Muscle of leg (tissue), 3 donors: ENCODE measurements at regions not wholly inside any gene's neighbourhood (a gene's known extent, or its start where the extent isn't known, plus 50 kb on each side); places are given as distances from the start of the nearest gene placed in this dataset.

ENCODE experiments used
- DNase-seq: peaks from one replicate; pipeline ENCODE4 v3.0.0; 2013
- H3K27ac ChIP-seq: one replicate; pipeline ENCODE4 v1.5.1; 2013; ENCODE audit warnings: mild to moderate bottlenecking, low read length, control low read depth
- H3K27me3 ChIP-seq: one replicate; pipeline ENCODE4 v1.6.1; 2013; ENCODE audit warnings: low read length; ENCODE audit not compliant: control insufficient read depth, insufficient read depth
- H3K36me3 ChIP-seq: one replicate; pipeline ENCODE4 v1.6.1; 2013; ENCODE audit warnings: low read length; ENCODE audit not compliant: control insufficient read depth, insufficient read depth
- H3K4me1 ChIP-seq: one replicate; pipeline ENCODE4 v1.6.1; 2013; ENCODE audit warnings: low read length; ENCODE audit not compliant: control insufficient read depth, insufficient read depth
- H3K4me3 ChIP-seq: one replicate; pipeline ENCODE4 v1.5.1; 2013; ENCODE audit warnings: low read length, control low read depth
- H3K9me3 ChIP-seq: replicated peaks from 2 replicates; pipeline ENCODE4 v1.6.1; 2013; ENCODE audit warnings: low read depth, low read length; ENCODE audit not compliant: control insufficient read depth
- WGBS: methylation state at CpG from one replicate; pipeline ENCODE4 v1.1.5; 2013; ENCODE audit warnings: missing lambda C conversion rate; ENCODE audit not compliant: insufficient coverage; 5-methylcytosine and 5-hydroxymethylcytosine counted together

DNA sequence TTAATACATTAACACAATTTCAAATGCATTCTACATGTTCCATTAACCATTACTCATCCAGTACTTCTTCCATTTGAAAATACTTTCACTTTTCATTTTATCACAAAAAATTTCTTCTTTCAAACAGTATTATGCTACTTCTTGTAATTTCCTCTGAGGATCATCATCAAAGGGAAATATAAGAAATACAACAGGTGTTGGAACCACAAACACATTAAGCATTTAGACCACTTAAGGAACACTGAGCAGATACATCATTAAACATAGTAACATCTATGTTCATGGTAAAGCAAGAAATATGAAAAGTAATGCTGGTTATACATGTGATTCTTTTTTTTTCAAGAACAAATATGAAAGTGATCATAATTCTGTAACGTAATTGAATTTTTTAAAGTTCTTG lies 2207.0 kb downstream of the ARAP2 start:
- Histone ChIP-seq H3K9me3 (no peaks in the 10 kb centered on the region), H3K4me1 (no peaks in the 10 kb centered on the region), H3K27me3 (no peaks in the 10 kb centered on the region), H3K27ac (no peak overlapping the region), H3K36me3 (no peaks in the 10 kb centered on the region), H3K4me3 (no peak overlapping the region)
- no CpG with 5 or more reads among the region's 1 CpG for WGBS
- DNase-seq, result no peak

DNA sequence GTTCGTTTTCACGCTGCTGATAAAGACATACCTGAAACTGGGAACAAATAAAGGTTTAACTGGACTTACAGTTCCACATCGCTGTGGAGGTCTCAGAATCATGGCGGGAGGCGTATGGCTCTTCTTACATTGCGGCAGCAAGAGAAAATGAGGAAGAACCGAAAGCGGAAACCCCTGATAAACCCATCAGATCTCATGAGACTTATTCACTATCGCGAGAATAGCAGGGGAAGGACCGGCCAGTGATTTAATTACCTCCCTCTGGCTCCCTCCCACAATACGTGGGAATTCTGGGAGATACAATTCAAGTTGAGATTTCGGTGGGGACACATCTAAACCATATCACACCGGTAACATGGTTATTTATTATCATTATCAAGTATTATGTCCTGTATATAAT lies 2204.5 kb downstream of the ARAP2 start:
- WGBS, result 95% methylated on average over 4 of the region's 14 CpGs
- H3K4me3 ChIP-seq, result no peak overlapping the region
- H3K27me3 ChIP-seq, result no peaks in the 10 kb centered on the region
- H3K4me1 ChIP-seq, result no peaks in the 10 kb centered on the region
- H3K9me3 ChIP-seq, result no peaks in the 10 kb centered on the region
- no peak for DNase-seq
- no peak overlapping the region for H3K27ac ChIP-seq
- H3K36me3 ChIP-seq, result no peaks in the 10 kb centered on the region

DNA sequence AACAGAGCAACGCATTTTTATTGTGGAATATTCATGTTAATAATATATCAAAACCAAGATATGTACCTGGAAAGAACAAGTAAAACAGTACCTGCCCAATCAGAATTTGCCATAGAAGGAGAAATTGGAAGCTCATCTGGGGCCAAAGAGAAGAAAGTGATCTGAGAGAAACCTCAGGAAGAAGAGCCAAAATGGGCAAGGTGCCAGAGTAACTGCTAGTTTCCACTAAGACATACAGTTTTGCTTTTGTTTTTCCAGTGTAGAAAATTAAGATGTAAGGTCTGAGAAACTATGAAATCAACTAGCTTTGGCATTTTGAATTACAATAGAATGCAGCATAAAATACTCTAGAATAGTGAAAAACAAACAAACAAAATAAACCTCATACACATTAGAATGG lies 2201.2 kb downstream of the ARAP2 start:
- no CpG with 5 or more reads among the region's 1 CpG for WGBS
- DNase-seq, result peak; percentile 36
- H3K36me3 ChIP-seq, result no peaks in the 10 kb centered on the region
- H3K4me1 ChIP-seq, result no peaks in the 10 kb centered on the region
- H3K27me3 ChIP-seq, result no peaks in the 10 kb centered on the region
- H3K9me3 ChIP-seq, result no peaks in the 10 kb centered on the region
- H3K27ac ChIP-seq, result no peak overlapping the region
- H3K4me3 ChIP-seq, result no peak overlapping the region

DNA sequence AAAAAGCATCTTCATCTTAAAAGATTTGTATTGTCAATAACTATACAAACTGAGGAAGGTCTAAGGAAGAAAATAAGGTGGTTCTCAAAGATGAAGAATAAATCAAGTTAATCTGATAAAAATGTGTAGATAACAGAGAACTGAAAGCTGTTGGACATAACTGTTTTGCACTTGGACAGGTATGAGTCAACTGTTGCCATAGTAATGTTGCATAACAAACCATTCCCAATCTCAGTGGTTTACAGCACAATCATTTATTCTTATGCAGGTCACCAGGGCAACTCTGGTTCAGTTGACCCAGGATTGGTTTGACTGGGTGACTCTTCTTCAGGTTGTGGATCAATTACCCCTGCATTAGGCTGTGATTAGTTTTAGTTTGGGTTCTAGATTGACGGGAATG lies 2197.7 kb downstream of the ARAP2 start:
- no peaks in the 10 kb centered on the region for H3K27me3 ChIP-seq
- WGBS, result no CpG with 5 or more reads among the region's 1 CpG
- H3K4me3 ChIP-seq, result no peak overlapping the region
- no peak overlapping the region for H3K27ac ChIP-seq
- no peaks in the 10 kb centered on the region for H3K9me3 ChIP-seq
- no peak for DNase-seq
- H3K36me3 ChIP-seq, result no peaks in the 10 kb centered on the region
- no peaks in the 10 kb centered on the region for H3K4me1 ChIP-seq

DNA sequence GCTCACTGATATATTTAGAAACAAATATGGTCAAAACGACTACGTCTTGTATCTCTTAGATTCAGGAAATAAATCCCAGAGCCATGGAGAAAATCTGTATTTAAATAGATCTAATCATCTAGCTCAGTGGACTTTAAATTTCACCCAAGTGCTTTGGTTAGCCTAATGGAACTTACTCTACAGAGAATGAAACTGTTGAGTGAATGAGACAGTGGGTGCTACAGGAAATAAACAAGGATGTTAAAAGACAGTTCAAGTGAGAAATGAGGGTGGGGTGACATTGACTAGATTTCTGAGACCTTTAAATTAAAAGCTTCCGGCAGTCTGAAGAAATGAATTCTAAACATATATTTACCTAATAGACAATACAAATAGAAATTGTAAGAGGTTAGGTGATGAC lies 2197.0 kb downstream of the ARAP2 start:
- DNase-seq, result no peak
- Histone ChIP-seq H3K4me1 (no peaks in the 10 kb centered on the region), H3K36me3 (no peaks in the 10 kb centered on the region), H3K27me3 (no peaks in the 10 kb centered on the region), H3K4me3 (no peak overlapping the region), H3K27ac (no peak overlapping the region), H3K9me3 (no peaks in the 10 kb centered on the region)
- WGBS, result no CpG with 5 or more reads among the region's 3 CpGs

DNA sequence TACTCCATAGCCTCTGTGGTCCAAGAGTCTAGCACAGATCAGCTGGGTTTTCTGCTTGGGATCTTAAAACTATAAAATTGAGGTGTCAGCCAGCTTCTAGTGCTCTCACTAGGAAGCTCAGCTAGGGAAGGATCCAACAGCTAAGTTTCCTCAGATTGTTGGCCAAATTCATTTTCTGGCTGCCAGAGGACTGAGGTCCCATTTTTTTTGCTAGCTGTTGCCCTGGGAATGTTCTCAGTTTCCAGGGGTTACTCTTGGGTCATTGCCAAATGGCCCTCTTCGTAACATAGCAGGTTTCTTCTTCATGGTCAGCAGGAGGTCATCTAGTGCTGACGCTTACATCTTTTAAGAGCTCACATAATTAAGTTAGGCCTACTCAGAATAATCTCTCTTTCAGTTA lies 2178.2 kb downstream of the ARAP2 start:
- no peak for DNase-seq
- Histone ChIP-seq H3K27ac (no peak overlapping the region), H3K36me3 (no peaks in the 10 kb centered on the region), H3K27me3 (no peaks in the 10 kb centered on the region), H3K4me3 (no peak overlapping the region), H3K9me3 (no peaks in the 10 kb centered on the region), H3K4me1 (no peaks in the 10 kb centered on the region)
- WGBS, result 57% methylated on average over 2 of the region's 2 CpGs

DNA sequence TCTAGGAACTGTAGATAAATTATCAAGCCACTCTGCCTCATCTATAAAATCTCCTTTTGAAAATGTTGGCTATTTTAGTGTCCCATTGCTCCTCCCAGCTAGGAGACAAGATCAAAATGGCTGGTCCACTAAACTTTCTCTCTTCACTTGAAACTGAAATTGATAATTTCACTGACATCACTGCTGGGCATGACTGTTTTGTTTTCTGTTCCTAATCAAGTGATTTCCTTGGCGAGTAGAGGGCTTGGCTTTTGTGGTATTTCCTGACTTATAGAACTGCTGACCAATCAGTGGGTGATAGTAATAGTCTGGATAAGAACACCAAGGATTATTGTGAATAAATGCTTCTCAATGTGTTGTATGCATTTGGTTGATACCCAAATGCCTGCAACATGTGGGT lies 2152.9 kb downstream of the ARAP2 start:
- DNase-seq, result no peak
- WGBS, result no CpG with 5 or more reads among the region's 1 CpG

DNA sequence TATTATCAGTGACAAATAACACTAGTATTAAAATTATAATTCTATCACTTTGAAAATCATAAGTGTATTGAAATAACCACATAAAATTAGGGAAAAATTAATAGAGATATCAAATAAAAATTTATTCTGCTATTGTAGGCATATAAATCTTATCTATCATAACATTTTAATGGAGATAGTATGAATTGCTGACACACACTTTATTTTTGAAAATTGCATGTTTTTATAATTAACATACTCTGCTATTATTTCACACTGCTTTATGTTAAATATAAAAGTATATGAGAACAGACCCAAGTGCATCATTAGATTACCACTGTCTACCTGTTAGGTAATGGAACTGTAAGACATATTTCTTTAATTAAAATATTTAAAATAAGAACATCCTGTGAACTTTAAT lies 2150.2 kb downstream of the ARAP2 start:
- DNase-seq, result no peak
- Histone ChIP-seq H3K27ac (no peak overlapping the region), H3K36me3 (no peaks in the 10 kb centered on the region), H3K4me1 (no peaks in the 10 kb centered on the region), H3K9me3 (no peaks in the 10 kb centered on the region), H3K27me3 (no peaks in the 10 kb centered on the region), H3K4me3 (no peak overlapping the region)

More for the DNA sequence above, 2152.9 kb downstream of the ARAP2 start:
- H3K4me3 ChIP-seq, result no peak overlapping the region
- H3K4me1 ChIP-seq, result no peaks in the 10 kb centered on the region
- no peaks in the 10 kb centered on the region for H3K36me3 ChIP-seq
- H3K27ac ChIP-seq, result no peak overlapping the region
- H3K9me3 ChIP-seq, result no peaks in the 10 kb centered on the region
- no peaks in the 10 kb centered on the region for H3K27me3 ChIP-seq

DNA sequence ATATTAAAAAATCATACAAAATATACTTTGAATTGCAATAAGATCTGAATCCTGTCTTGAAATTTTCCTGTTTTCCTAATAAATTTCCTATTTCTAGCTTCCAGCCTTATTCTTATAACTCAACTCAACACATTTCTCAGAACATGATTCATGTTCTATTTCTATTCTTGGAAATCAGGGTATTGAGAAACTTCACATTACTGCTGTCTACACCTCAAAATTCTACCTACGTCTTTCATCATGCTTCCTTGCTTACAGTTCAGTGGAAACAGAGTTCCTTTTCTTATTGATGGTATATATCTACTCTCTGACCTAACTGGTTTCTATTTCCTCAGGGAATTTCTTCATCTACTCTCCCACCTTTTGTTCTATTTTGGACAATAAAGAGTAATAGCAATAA lies 2139.0 kb downstream of the ARAP2 start:
- Histone ChIP-seq H3K9me3 (no peaks in the 10 kb centered on the region), H3K27me3 (no peaks in the 10 kb centered on the region), H3K27ac (no peak overlapping the region), H3K4me3 (no peak overlapping the region), H3K36me3 (no peaks in the 10 kb centered on the region), H3K4me1 (no peaks in the 10 kb centered on the region)
- WGBS, result no CpG with 5 or more reads among the region's 1 CpG
- no peak for DNase-seq

DNA sequence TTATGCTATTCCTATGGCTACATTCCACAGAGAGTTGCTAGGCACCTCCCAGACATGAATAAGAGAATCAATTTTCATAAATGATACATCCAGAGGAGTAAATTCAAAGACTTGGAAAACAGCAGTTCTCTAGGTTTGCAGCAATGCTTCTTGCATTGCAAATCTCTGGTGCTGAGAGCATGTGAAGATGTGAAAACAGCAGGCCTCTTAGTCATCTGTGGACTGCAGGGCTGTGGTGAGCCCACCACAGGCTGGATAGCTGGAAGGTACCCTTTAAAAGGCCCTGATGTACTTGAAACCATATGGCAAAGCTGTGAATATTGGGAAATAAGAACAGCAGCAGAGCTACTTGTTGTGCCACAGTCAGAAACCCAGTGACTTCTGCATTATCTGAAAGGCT lies 2135.9 kb downstream of the ARAP2 start:
- no peak overlapping the region for H3K4me3 ChIP-seq
- no peaks in the 10 kb centered on the region for H3K4me1 ChIP-seq
- no peaks in the 10 kb centered on the region for H3K27me3 ChIP-seq
- no peak overlapping the region for H3K27ac ChIP-seq
- no peaks in the 10 kb centered on the region for H3K9me3 ChIP-seq
- no peaks in the 10 kb centered on the region for H3K36me3 ChIP-seq
- DNase-seq, result no peak

DNA sequence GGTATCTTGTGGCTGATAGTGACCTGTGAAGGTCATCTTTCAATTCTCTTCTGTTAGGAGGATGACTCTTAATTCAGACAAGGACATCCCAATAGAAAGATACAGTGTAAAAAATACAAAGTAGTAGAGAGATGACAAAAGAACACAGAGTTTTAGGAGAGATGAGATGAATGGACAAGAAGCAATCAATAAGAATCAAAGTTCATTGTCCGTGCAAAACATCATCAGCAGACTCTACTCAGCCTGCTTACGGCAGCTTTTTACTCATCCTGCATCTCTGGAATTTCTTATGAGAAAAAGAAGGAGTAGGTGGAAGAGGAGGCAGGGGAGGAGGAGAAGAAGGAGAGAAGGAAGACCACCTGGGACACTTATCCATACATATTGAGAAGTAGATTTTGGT lies 2131.7 kb downstream of the ARAP2 start:
- Histone ChIP-seq H3K27ac (no peak overlapping the region), H3K4me1 (no peaks in the 10 kb centered on the region), H3K4me3 (no peak overlapping the region), H3K27me3 (no peaks in the 10 kb centered on the region), H3K36me3 (no peaks in the 10 kb centered on the region), H3K9me3 (no peaks in the 10 kb centered on the region)
- no peak for DNase-seq
- WGBS, result no CpG with 5 or more reads among the region's 2 CpGs
